ENCODE measurements at regions not wholly inside any gene's neighbourhood (a gene's known extent, or its start where the extent isn't known, plus 50 kb on each side); places are given as distances from the start of the nearest gene placed in this dataset.

GRCh38 chr14:81668626-81669274 is 135.1 kb upstream of the SEL1L start:
- Mint-ChIP-seq H3K9me3 (peaks cover 5% of the 10 kb centered on the region), H3K4me1 (no peaks in the 10 kb centered on the region), H3K27me3 (ENCODE audit: low read depth) (no peaks in the 10 kb centered on the region), H3K4me3 (no peak overlapping the region), H3K27ac (ENCODE audit: unreplicated experiment) (no peak overlapping the region), H3K36me3 (ENCODE audit: low read depth) (no peaks in the 10 kb centered on the region)
- no peak for DNase-seq (ENCODE audit: low read depth, low spot score)
- no peak for TF ChIP-seq CTCF (conservative IDR thresholded peaks at IDR 0.05)

GRCh38 chr14:81669308-81669707 is 135.7 kb upstream of the SEL1L start:
- Mint-ChIP-seq H3K27me3 (ENCODE audit: low read depth) (no peaks in the 10 kb centered on the region), H3K27ac (ENCODE audit: unreplicated experiment) (no peak overlapping the region), H3K36me3 (ENCODE audit: low read depth) (no peaks in the 10 kb centered on the region), H3K4me3 (no peak overlapping the region), H3K9me3 (peaks cover 5% of the 10 kb centered on the region), H3K4me1 (no peaks in the 10 kb centered on the region)
- no peak for TF ChIP-seq CTCF (conservative IDR thresholded peaks at IDR 0.05)
- DNase-seq (ENCODE audit: low read depth, low spot score) = no peak

- H3K4me1 Mint-ChIP-seq = no peaks in the 10 kb centered on the region
- no peaks in the 10 kb centered on the region for H3K36me3 Mint-ChIP-seq (ENCODE audit: low read depth)
- no peak for TF ChIP-seq CTCF (conservative IDR thresholded peaks at IDR 0.05)
Observed at GRCh38 chr14:81673930-81674329, 140.3 kb upstream of the SEL1L start.

GRCh38 chr14:81676395-81676794 is 142.7 kb upstream of the SEL1L start:
- Mint-ChIP-seq H3K9me3 (peaks cover 4% of the 10 kb centered on the region), H3K4me1 (no peaks in the 10 kb centered on the region), H3K36me3 (ENCODE audit: low read depth) (no peaks in the 10 kb centered on the region), H3K27me3 (ENCODE audit: low read depth) (peaks cover 13% of the 10 kb centered on the region), H3K4me3 (no peak overlapping the region), H3K27ac (ENCODE audit: unreplicated experiment) (no peak overlapping the region)
- TF ChIP-seq CTCF (conservative IDR thresholded peaks at IDR 0.05) = no peak
- DNase-seq (ENCODE audit: low read depth, low spot score) = no peak

More at GRCh38 chr14:81673930-81674329, 140.3 kb upstream of the SEL1L start:
- H3K27me3 Mint-ChIP-seq (ENCODE audit: low read depth) = peaks cover 2% of the 10 kb centered on the region
- H3K9me3 Mint-ChIP-seq = peaks cover 9% of the 10 kb centered on the region
- no peak overlapping the region for H3K4me3 Mint-ChIP-seq
- no peak for DNase-seq (ENCODE audit: low read depth, low spot score)
- H3K27ac Mint-ChIP-seq (ENCODE audit: unreplicated experiment) = no peak overlapping the region

- DNase-seq (ENCODE audit: low read depth, low spot score) = no peak
- peaks cover 13% of the 10 kb centered on the region for H3K27me3 Mint-ChIP-seq (ENCODE audit: low read depth)
- H3K27ac Mint-ChIP-seq (ENCODE audit: unreplicated experiment) = no peak overlapping the region
- no peak for TF ChIP-seq CTCF (conservative IDR thresholded peaks at IDR 0.05)
- H3K9me3 Mint-ChIP-seq = peaks cover 4% of the 10 kb centered on the region
- no peaks in the 10 kb centered on the region for H3K4me1 Mint-ChIP-seq
- no peak overlapping the region for H3K4me3 Mint-ChIP-seq
- H3K36me3 Mint-ChIP-seq (ENCODE audit: low read depth) = no peaks in the 10 kb centered on the region
Observed at GRCh38 chr14:81676879-81677278, 143.2 kb upstream of the SEL1L start.
